Adrenal gland (tissue), 5 donors: ENCODE measurements at regions not wholly inside any gene's neighbourhood (a gene's known extent, or its start where the extent isn't known, plus 50 kb on each side); places are given as distances from the start of the nearest gene placed in this dataset.

ENCODE experiments used
- POLR2A ChIP-seq, 2 donors: fragments of 450-650 bp; IDR thresholded peaks; one replicate each; pipeline ENCODE4 v1.6.1; 2017; ENCODE audit warnings: antibody characterized with exemption in 2 of 2, mild to moderate bottlenecking in 2 of 2, moderate library complexity in 1 of 2
- TF ChIP-seq, protein P1 (sequence below), 6 experiments: fragments of 450-650 bp in 4 of 6; fragments of 200-600 bp in 2 of 6; sonication (generic) in 1 of 6; IDR thresholded peaks; 1 replicate in 5 of 6; 2 replicates in 1 of 6; pipeline versions ENCODE4 v1.5.1 to v1.8.0; 2016 to 2021; ENCODE audit warnings: antibody characterized with exemption in 6 of 6, mild to moderate bottlenecking in 2 of 6, moderate library complexity in 1 of 6
- donor health status: DM: no; HTN: no; CAD: no.

DNA sequence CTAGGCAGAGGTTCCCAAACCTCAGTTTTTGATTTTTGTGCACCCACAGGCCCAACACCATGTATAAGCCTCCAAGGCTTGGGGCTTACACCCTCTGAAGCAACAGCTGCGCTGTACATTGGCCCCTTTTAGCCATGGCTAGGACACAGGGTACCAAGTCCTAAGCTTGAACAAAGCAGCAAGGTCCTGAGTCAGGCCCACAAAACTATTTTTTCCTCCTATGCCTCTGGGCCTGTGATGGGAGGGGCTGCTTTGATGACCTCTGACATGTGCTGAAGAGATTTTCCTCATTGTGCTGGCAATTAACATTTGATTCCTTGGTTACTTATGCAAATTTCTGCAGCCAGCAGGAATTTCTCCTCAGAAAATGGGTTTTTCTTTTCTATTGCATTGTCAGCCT is 262.2 kb upstream of the CEP162 start:
- TF ChIP-seq, protein P1, sequence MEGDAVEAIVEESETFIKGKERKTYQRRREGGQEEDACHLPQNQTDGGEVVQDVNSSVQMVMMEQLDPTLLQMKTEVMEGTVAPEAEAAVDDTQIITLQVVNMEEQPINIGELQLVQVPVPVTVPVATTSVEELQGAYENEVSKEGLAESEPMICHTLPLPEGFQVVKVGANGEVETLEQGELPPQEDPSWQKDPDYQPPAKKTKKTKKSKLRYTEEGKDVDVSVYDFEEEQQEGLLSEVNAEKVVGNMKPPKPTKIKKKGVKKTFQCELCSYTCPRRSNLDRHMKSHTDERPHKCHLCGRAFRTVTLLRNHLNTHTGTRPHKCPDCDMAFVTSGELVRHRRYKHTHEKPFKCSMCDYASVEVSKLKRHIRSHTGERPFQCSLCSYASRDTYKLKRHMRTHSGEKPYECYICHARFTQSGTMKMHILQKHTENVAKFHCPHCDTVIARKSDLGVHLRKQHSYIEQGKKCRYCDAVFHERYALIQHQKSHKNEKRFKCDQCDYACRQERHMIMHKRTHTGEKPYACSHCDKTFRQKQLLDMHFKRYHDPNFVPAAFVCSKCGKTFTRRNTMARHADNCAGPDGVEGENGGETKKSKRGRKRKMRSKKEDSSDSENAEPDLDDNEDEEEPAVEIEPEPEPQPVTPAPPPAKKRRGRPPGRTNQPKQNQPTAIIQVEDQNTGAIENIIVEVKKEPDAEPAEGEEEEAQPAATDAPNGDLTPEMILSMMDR (IDR thresholded peaks at IDR 0.05): no peak
- no peak for TF ChIP-seq POLR2A (IDR thresholded peaks at IDR 0.05)
